OCI-LY3 (cell line): ENCODE measurements at regions not wholly inside any gene's neighbourhood (a gene's known extent, or its start where the extent isn't known, plus 50 kb on each side); places are given as distances from the start of the nearest gene placed in this dataset.
A peak's percentile ranks its signal among the peaks of the same experiment; 100 is the strongest.

Source experiments
- H2AFZ ChIP-seq: fragments of 200-600, 300-600 bp; shearing (Covaris generic); 2 replicates; pipeline ENCODE4 v1.6.0; 2014; ENCODE audit warnings: antibody characterized with exemption, low read depth, low read length
- H3K27ac ChIP-seq: fragments of 200-600, 300-600 bp; sonication (generic); 2 replicates; pipeline ENCODE4 v1.5.1; 2014; ENCODE audit warnings: mild to moderate bottlenecking, low read length, moderate library complexity, mixed read lengths
- H3K27me3 ChIP-seq: fragments of 200-600, 300-600 bp; sonication (generic); 2 replicates; pipeline ENCODE4 v1.6.1; 2014; ENCODE audit warnings: low read depth, low read length, mixed read lengths
- H3K36me3 ChIP-seq: fragments of 200-600, 300-600 bp; sonication (generic); replicated peaks from 2 replicates; pipeline ENCODE3; 2014; ENCODE audit warnings: low read depth, low read length, mixed read lengths
- H3K4me1 ChIP-seq: fragments of 300-600, 200-600 bp; sonication (generic); 2 replicates; pipeline ENCODE4 v1.6.1; 2014; ENCODE audit warnings: low read length, mixed read lengths
- H3K4me2 ChIP-seq: fragments of 200-600, 300-600 bp; sonication (generic); 2 replicates; pipeline ENCODE4 v1.6.1; 2014; ENCODE audit warnings: low read length, mixed read lengths
- H3K4me3 ChIP-seq: fragments of 300-600, 200-600 bp; sonication (generic); 2 replicates; pipeline ENCODE4 v1.5.1; 2014; ENCODE audit warnings: antibody characterized with exemption, mild to moderate bottlenecking, low read length, moderate library complexity
- H3K79me2 ChIP-seq: fragments of 300-600, 200-600 bp; shearing (Covaris generic); 2 replicates; pipeline ENCODE4 v1.6.1; 2014; ENCODE audit warnings: mild to moderate bottlenecking, low read length, mixed read lengths
- H3K9ac ChIP-seq: fragments of 300-600, 200-600 bp; shearing (Covaris generic); 2 replicates; pipeline ENCODE4 v1.6.0; 2014; ENCODE audit warnings: mild to moderate bottlenecking, low read length, moderate library complexity
- H3K9me3 ChIP-seq: fragments of 200-600, 300-600 bp; shearing (Covaris generic); 2 replicates; pipeline ENCODE4 v1.6.1; 2014; ENCODE audit warnings: low read length, mixed read lengths; ENCODE audit not compliant: insufficient read depth
- H4K20me1 ChIP-seq: fragments of 200-600, 300-600 bp; sonication (generic); 2 replicates; pipeline ENCODE4 v1.6.1; 2016; ENCODE audit warnings: low read length, mixed read lengths; ENCODE audit not compliant: insufficient read depth
- EZH2phosphoT487 ChIP-seq: fragments of 200-600 bp; shearing (Covaris generic); IDR thresholded peaks from 2 replicates; pipeline ENCODE4 v1.6.1; 2018; ENCODE audit warnings: antibody characterized with exemption, mixed run types, low read depth
- TF ChIP-seq, protein P1 (sequence below): fragments of 200-600, 300-600 bp; sonication (generic); IDR thresholded peaks from 2 replicates; pipeline ENCODE4 v1.5.1; 2014; ENCODE audit warnings: antibody characterized with exemption, low read length, low read depth

GRCh38 chr6:21648475-21649050 is 55.0 kb downstream of the SOX4 start:
- no peak overlapping the region for H3K27ac ChIP-seq
- H3K36me3 ChIP-seq = no peaks in the 10 kb centered on the region
- H3K79me2 ChIP-seq = no peaks in the 10 kb centered on the region
- peaks cover 8% of the 10 kb centered on the region for H3K4me1 ChIP-seq
- H3K4me2 ChIP-seq = peak overlapping the region; percentile 64
- peaks cover 8% of the 10 kb centered on the region; the same call in 1 of the 2 replicates for H3K27me3 ChIP-seq
- TF ChIP-seq, protein P1, sequence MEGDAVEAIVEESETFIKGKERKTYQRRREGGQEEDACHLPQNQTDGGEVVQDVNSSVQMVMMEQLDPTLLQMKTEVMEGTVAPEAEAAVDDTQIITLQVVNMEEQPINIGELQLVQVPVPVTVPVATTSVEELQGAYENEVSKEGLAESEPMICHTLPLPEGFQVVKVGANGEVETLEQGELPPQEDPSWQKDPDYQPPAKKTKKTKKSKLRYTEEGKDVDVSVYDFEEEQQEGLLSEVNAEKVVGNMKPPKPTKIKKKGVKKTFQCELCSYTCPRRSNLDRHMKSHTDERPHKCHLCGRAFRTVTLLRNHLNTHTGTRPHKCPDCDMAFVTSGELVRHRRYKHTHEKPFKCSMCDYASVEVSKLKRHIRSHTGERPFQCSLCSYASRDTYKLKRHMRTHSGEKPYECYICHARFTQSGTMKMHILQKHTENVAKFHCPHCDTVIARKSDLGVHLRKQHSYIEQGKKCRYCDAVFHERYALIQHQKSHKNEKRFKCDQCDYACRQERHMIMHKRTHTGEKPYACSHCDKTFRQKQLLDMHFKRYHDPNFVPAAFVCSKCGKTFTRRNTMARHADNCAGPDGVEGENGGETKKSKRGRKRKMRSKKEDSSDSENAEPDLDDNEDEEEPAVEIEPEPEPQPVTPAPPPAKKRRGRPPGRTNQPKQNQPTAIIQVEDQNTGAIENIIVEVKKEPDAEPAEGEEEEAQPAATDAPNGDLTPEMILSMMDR = no peak
- TF ChIP-seq EZH2phosphoT487 = no peak
- no peak overlapping the region for H2AFZ ChIP-seq
- H3K9me3 ChIP-seq = no peaks in the 10 kb centered on the region
- H3K4me3 ChIP-seq = 0 out of 2 replicates have a peak overlapping the region, but pooled peaks have one; percentile 31
- no peak overlapping the region for H3K9ac ChIP-seq
- no peaks in the 10 kb centered on the region for H4K20me1 ChIP-seq

DNA sequence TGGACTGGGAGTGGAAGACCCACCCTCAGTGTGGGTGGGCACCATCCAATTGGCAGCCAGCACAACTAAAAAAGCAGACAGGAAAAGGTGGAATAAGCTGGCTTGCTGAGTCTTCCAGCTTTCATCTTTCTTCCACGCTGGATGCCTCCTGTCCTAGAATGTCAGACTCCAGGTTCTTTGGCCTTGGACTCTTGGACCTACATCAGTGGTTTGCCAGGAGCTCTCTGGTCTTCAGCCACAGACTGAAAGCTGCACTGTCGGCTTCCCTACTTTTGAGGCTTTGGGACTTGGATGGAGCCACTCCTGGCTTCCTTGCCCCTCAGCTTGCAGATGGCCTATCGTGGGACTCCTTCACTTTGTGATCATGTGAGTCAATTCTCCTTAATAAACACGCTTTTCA is 59.8 kb downstream of the SOX4 start:
- Histone ChIP-seq H3K9ac (no peak overlapping the region), H3K27me3 (no peaks in the 10 kb centered on the region), H3K36me3 (no peaks in the 10 kb centered on the region), H4K20me1 (no peaks in the 10 kb centered on the region), H3K27ac (no peak overlapping the region), H3K79me2 (no peaks in the 10 kb centered on the region), H3K4me2 (no peak overlapping the region), H3K4me3 (no peak overlapping the region), H2AFZ (no peak overlapping the region), H3K4me1 (peaks cover 5% of the 10 kb centered on the region), H3K9me3 (no peaks in the 10 kb centered on the region)
- TF ChIP-seq, protein P1 = no peak
- TF ChIP-seq EZH2phosphoT487 = no peak

GRCh38 chr6:21653905-21654304 is 60.4 kb downstream of the SOX4 start:
- H3K79me2 ChIP-seq = no peaks in the 10 kb centered on the region
- H4K20me1 ChIP-seq = no peaks in the 10 kb centered on the region
- no peak overlapping the region for H3K4me3 ChIP-seq
- H3K4me2 ChIP-seq = no peak overlapping the region
- H3K9me3 ChIP-seq = no peaks in the 10 kb centered on the region
- no peak overlapping the region for H2AFZ ChIP-seq
- no peak overlapping the region for H3K9ac ChIP-seq
- H3K4me1 ChIP-seq = peaks cover under 1% of the 10 kb centered on the region
- H3K27me3 ChIP-seq = no peaks in the 10 kb centered on the region
- TF ChIP-seq EZH2phosphoT487 = no peak
- H3K27ac ChIP-seq = no peak overlapping the region
- H3K36me3 ChIP-seq = no peaks in the 10 kb centered on the region

GRCh38 chr6:21654361-21654760 is 60.8 kb downstream of the SOX4 start:
- TF ChIP-seq, protein P1 = no peak
- TF ChIP-seq EZH2phosphoT487 = no peak
- H4K20me1 ChIP-seq = no peaks in the 10 kb centered on the region
- no peak overlapping the region for H3K4me3 ChIP-seq
- H3K79me2 ChIP-seq = no peaks in the 10 kb centered on the region
- H3K4me1 ChIP-seq = no peaks in the 10 kb centered on the region
- no peaks in the 10 kb centered on the region for H3K36me3 ChIP-seq
- H3K4me2 ChIP-seq = no peak overlapping the region
- H2AFZ ChIP-seq = no peak overlapping the region
- H3K9ac ChIP-seq = no peak overlapping the region
- no peaks in the 10 kb centered on the region for H3K9me3 ChIP-seq
- no peak overlapping the region for H3K27ac ChIP-seq
- no peaks in the 10 kb centered on the region for H3K27me3 ChIP-seq
